GM23338 (cell line): ENCODE measurements at regions not wholly inside any gene's neighbourhood (a gene's known extent, or its start where the extent isn't known, plus 50 kb on each side); places are given as distances from the start of the nearest gene placed in this dataset.

Experiments
- ATAC-seq: fragments of 200-7000 bp; cut with Tn5 transposase; 3 replicates; pipeline ENCODE4 v1.9.1; 2020
- DNase-seq: peaks from one replicate; pipeline ENCODE4 v3.0.0-alpha.2; 2015; ENCODE audit warnings: low spot score
- H2AFZ ChIP-seq: fragments of 200-600 bp; sonication (generic); 2 replicates; pipeline ENCODE4 v1.8.0; 2016; ENCODE audit warnings: antibody characterized with exemption, mild to moderate bottlenecking, moderate library complexity
- H3F3A ChIP-seq: fragments of 200-600 bp; sonication (generic); replicated peaks from 2 replicates; pipeline ENCODE4 v1.8.0; 2017; ENCODE audit warnings: antibody characterized with exemption, mixed run types, low read depth
- H3K27ac ChIP-seq: fragments of 200-600 bp; sonication (generic); 2 replicates; pipeline ENCODE4 v1.6.1; 2016; ENCODE audit warnings: low read depth
- H3K27me3 ChIP-seq: fragments of 200-600 bp; sonication (generic); 2 replicates; pipeline ENCODE4 v1.8.0; 2016; ENCODE audit warnings: mild to moderate bottlenecking, mixed run types, moderate library complexity; ENCODE audit not compliant: insufficient read depth
- H3K36me3 ChIP-seq: fragments of 200-600 bp; sonication (generic); 2 replicates; pipeline ENCODE4 v1.8.0; 2016; ENCODE audit warnings: mild to moderate bottlenecking; ENCODE audit not compliant: insufficient read depth
- H3K4me1 ChIP-seq: fragments of 200-600 bp; sonication (generic); 2 replicates; pipeline ENCODE4 v1.8.0; 2016; ENCODE audit warnings: mild to moderate bottlenecking, moderate library complexity; ENCODE audit not compliant: insufficient read depth
- H3K4me2 ChIP-seq: fragments of 200-600 bp; sonication (generic); 2 replicates; pipeline ENCODE4 v1.7.1; 2017; ENCODE audit warnings: mixed run types
- H3K4me3 ChIP-seq: fragments of 200-600 bp; sonication (generic); 2 replicates; pipeline ENCODE4 v1.6.1; 2016; ENCODE audit warnings: mixed run types
- H3K79me2 ChIP-seq: fragments of 200-600 bp; sonication (generic); replicated peaks from 2 replicates; pipeline ENCODE4 v1.8.0; 2017; ENCODE audit warnings: mild to moderate bottlenecking; ENCODE audit not compliant: insufficient read depth
- H3K9me2 ChIP-seq: fragments of 200-600 bp; sonication (generic); 2 replicates; pipeline ENCODE4 v1.8.0; 2017; ENCODE audit not compliant: insufficient read depth
- H4K20me1 ChIP-seq: fragments of 200-600 bp; sonication (generic); replicated peaks from 2 replicates; pipeline ENCODE4 v1.8.0; 2017; ENCODE audit warnings: mild to moderate bottlenecking; ENCODE audit not compliant: insufficient read depth
- H3K27ac Mint-ChIP-seq: 2 replicates; pipeline ENCODE4 v1.8.0; 2020; ENCODE audit warnings: inconsistent platforms, mild to moderate bottlenecking, moderate library complexity, mixed read lengths
- H3K27me3 Mint-ChIP-seq: 3 replicates; pipeline ENCODE4 v1.8.0; 2022; ENCODE audit warnings: low read depth, mild to moderate bottlenecking, moderate library complexity, mixed read lengths, inconsistent platforms; ENCODE audit not compliant: insufficient read depth, poor library complexity
- H3K36me3 Mint-ChIP-seq: 3 replicates; pipeline ENCODE4 v1.8.0; 2021; ENCODE audit warnings: low read depth, mild to moderate bottlenecking, inconsistent platforms, moderate library complexity, mixed read lengths
- H3K4me1 Mint-ChIP-seq: 3 replicates; pipeline ENCODE4 v1.8.0; 2020; ENCODE audit warnings: mild to moderate bottlenecking, inconsistent platforms, mixed read lengths
- H3K4me3 Mint-ChIP-seq: 3 replicates; pipeline ENCODE4 v1.8.0; 2021; ENCODE audit warnings: moderate library complexity, mild to moderate bottlenecking, inconsistent platforms, mixed read lengths
- H3K9me3 Mint-ChIP-seq: 3 replicates; pipeline ENCODE4 v1.8.0; 2020; ENCODE audit warnings: moderate library complexity, mild to moderate bottlenecking, inconsistent platforms, mixed read lengths
- CREB1 ChIP-seq: fragments of 250-450 bp; sonication (Bioruptor Pico); IDR thresholded peaks from 2 replicates; pipeline ENCODE4 v1.5.0; 2020; ENCODE audit warnings: low read depth, mild to moderate bottlenecking, moderate library complexity
- EZH2phosphoT487 ChIP-seq: fragments of 200-600 bp; sonication (generic); IDR thresholded peaks from one replicate; pipeline ENCODE4 v1.8.1; 2018; ENCODE audit warnings: antibody characterized with exemption; ENCODE audit not compliant: unreplicated experiment
- JUNB ChIP-seq: IDR thresholded peaks from one replicate; pipeline ENCODE4 v1.6.1; 2016; ENCODE audit warnings: antibody characterized with exemption; ENCODE audit not compliant: unreplicated experiment
- NANOG ChIP-seq: IDR thresholded peaks from 2 replicates; pipeline ENCODE4 v1.6.1; 2016; ENCODE audit warnings: antibody characterized with exemption, borderline replicate concordance
- REST ChIP-seq: IDR thresholded peaks from one replicate; pipeline ENCODE4 v1.6.1; 2018; ENCODE audit warnings: antibody characterized with exemption; ENCODE audit not compliant: unreplicated experiment
- STAT1 ChIP-seq: IDR thresholded peaks from one replicate; pipeline ENCODE4 v1.6.1; 2016; ENCODE audit warnings: antibody characterized with exemption; ENCODE audit not compliant: unreplicated experiment
- ZNF114 ChIP-seq: fragments of 250-450 bp; sonication (Bioruptor Pico); IDR thresholded peaks from 2 replicates; pipeline ENCODE4 v1.5.0; 2020; ENCODE audit warnings: mild to moderate bottlenecking, moderate library complexity
- TF ChIP-seq, protein P1 (sequence below), 2 experiments: fragments of 200-600 bp in 1 of 2; sonication (generic) in 1 of 2; conservative IDR thresholded peaks; 2 replicates each; pipeline versions ENCODE4 v1.5.1 to v1.6.1; 2016 to 2017; ENCODE audit warnings: antibody characterized with exemption in 2 of 2, low read depth in 2 of 2, mild to moderate bottlenecking in 2 of 2, moderate library complexity in 1 of 2

DNA sequence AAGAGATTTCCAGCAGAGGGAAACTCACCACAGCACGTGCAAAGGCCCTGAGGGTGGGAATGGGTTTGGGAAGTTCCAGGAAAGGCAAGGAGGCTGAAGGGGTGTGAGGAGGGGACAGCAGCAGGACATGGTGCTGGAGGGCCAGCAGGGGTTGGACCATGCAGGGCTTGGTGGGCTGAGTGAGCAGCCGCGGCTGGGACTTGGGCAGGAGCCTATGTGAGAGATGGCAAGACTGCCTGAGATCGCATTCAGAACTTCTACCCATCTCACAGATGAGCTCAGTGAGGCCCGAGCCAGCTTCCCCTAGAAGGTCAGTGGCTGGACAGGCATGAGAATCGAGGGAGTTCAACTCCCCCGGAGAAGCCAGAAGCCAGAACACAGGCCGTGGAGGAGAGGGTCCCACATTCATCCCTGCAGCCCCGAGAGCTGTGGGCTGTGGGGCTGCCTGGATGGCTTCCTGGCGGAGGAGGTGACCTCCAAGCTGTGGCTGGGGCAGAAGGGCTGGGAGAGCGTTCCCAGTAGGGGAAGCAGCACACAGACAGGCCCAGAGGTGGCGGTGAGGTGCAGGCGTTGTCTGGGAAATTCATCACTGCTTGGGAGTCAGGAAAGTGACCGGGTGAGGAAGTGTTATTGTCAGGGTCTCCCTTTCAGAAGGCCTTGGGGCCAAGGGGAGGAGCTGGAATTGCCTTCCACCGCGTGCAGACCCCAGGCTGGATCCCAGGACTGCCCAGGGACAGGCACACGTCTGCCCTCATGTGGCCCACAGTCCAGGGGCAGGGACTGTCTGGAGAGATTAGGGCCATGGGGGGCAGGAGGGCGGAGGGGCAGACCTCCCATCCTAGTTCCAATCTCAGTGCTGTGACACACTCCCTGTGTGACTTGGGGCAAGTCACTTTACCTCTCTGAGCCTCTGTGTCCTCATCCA, 103.8 kb downstream of the CEBPB start:
- Histone ChIP-seq H2AFZ (no peak overlapping the region), H3K79me2 (no peaks in the 10 kb centered on the region), H3F3A (no peaks in the 10 kb centered on the region), H3K4me3 (no peak overlapping the region), H3K4me2 (no peak overlapping the region), H3K4me1 (no peaks in the 10 kb centered on the region), H3K27ac (no peak overlapping the region), H4K20me1 (no peaks in the 10 kb centered on the region), H3K9me2 (no peaks in the 10 kb centered on the region), H3K36me3 (no peaks in the 10 kb centered on the region), H3K27me3 (no peaks in the 10 kb centered on the region)
- Mint-ChIP-seq H3K27me3 (peaks cover 10% of the 10 kb centered on the region), H3K36me3 (no peaks in the 10 kb centered on the region), H3K4me1 (peaks cover 11% of the 10 kb centered on the region), H3K27ac (no peak overlapping the region), H3K4me3 (no peak overlapping the region), H3K9me3 (no peaks in the 10 kb centered on the region)
- TF ChIP-seq ZNF114 (CRISPR knock-in tag) (no peak), NANOG (no peak)
- TF ChIP-seq, protein P1, sequence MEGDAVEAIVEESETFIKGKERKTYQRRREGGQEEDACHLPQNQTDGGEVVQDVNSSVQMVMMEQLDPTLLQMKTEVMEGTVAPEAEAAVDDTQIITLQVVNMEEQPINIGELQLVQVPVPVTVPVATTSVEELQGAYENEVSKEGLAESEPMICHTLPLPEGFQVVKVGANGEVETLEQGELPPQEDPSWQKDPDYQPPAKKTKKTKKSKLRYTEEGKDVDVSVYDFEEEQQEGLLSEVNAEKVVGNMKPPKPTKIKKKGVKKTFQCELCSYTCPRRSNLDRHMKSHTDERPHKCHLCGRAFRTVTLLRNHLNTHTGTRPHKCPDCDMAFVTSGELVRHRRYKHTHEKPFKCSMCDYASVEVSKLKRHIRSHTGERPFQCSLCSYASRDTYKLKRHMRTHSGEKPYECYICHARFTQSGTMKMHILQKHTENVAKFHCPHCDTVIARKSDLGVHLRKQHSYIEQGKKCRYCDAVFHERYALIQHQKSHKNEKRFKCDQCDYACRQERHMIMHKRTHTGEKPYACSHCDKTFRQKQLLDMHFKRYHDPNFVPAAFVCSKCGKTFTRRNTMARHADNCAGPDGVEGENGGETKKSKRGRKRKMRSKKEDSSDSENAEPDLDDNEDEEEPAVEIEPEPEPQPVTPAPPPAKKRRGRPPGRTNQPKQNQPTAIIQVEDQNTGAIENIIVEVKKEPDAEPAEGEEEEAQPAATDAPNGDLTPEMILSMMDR (conservative IDR thresholded peaks at IDR 0.05; ENCODE audit: low read depth in 2 of 2): peak; percentile 16 to 56; a peak in 3 of 4 replicates
- DNase-seq (no peak), ATAC-seq (peak; percentile 57)

- Mint-ChIP-seq H3K36me3 (no peaks in the 10 kb centered on the region), H3K4me1 (peaks cover 11% of the 10 kb centered on the region), H3K27ac (no peak overlapping the region), H3K9me3 (no peaks in the 10 kb centered on the region), H3K27me3 (peaks cover 10% of the 10 kb centered on the region), H3K4me3 (no peak overlapping the region)
- no peak overlapping the region for H2AFZ ChIP-seq
- no peak for ATAC-seq
- H3K79me2 ChIP-seq: no peaks in the 10 kb centered on the region
- H3F3A ChIP-seq: no peaks in the 10 kb centered on the region
- no peaks in the 10 kb centered on the region for H3K36me3 ChIP-seq
- DNase-seq: no peak
- no peak overlapping the region for H3K4me2 ChIP-seq
- no peaks in the 10 kb centered on the region for H3K27me3 ChIP-seq
- H3K4me1 ChIP-seq: no peaks in the 10 kb centered on the region
- H3K27ac ChIP-seq: no peak overlapping the region
- no peak overlapping the region for H3K4me3 ChIP-seq
- H4K20me1 ChIP-seq: no peaks in the 10 kb centered on the region
- H3K9me2 ChIP-seq: no peaks in the 10 kb centered on the region
- TF ChIP-seq JUNB (no peak), EZH2phosphoT487 (no peak), REST (no peak), CREB1 (CRISPR knock-in tag) (no peak), STAT1 (no peak), ZNF114 (CRISPR knock-in tag) (no peak)
- TF ChIP-seq, protein P1 (conservative IDR thresholded peaks at IDR 0.05; ENCODE audit: low read depth in 2 of 2): no peak
These were observed 104.7 kb downstream of the CEBPB start for GRCh38 chr20:50295345-50295744.
